Thyroid gland (tissue), 4 donors: ENCODE measurements at regions not wholly inside any gene's neighbourhood (a gene's known extent, or its start where the extent isn't known, plus 50 kb on each side); places are given as distances from the start of the nearest gene placed in this dataset.

Experiments used
- CTCF ChIP-seq, 6 experiments: fragments of 200-600 bp in 3 of 6; fragments of 450-650 bp in 3 of 6; sonication (generic) in 3 of 6; IDR thresholded peaks; one replicate each; pipeline ENCODE4 v1.5.1; 2016 to 2019; ENCODE audit warnings: antibody characterized with exemption in 6 of 6, mild to moderate bottlenecking in 2 of 6, inconsistent platforms in 1 of 6, moderate library complexity in 1 of 6
- POLR2A ChIP-seq, 2 donors: fragments of 450-650 bp; IDR thresholded peaks; one replicate each; pipeline ENCODE4 v1.6.1; 2017; ENCODE audit warnings: antibody characterized with exemption in 2 of 2, mild to moderate bottlenecking in 2 of 2, moderate library complexity in 1 of 2

- TF ChIP-seq POLR2A (IDR thresholded peaks at IDR 0.05): no peak
- TF ChIP-seq CTCF (IDR thresholded peaks at IDR 0.05): no peak
These were observed 73.2 kb downstream of the UNCX start for GRCh38 chr7:1305873-1306272.
